Endometrium (tissue), 2 donors: ENCODE measurements at regions not wholly inside any gene's neighbourhood (a gene's known extent, or its start where the extent isn't known, plus 50 kb on each side); places are given as distances from the start of the nearest gene placed in this dataset.

Experiments
- FAIRE-seq: peaks from 2 replicates; lab custom pipeline; 2012; peaks lifted over from hg19 to GRCh38; lab: Jason Lieb, UNC
- donor health status: control.
- donor health status: control.

- no peak for FAIRE-seq
Measured at GRCh38 chr20:1711826-1712601, 54.4 kb upstream of the SIRPG start.

- FAIRE-seq: no peak
Measured at GRCh38 chr20:1711266-1711665, 53.7 kb upstream of the SIRPG start.

- FAIRE-seq: no peak
Measured at GRCh38 chr20:1710484-1710883, 52.9 kb upstream of the SIRPG start.

- FAIRE-seq: no peak
Measured at GRCh38 chr20:1707588-1708449, 50.2 kb upstream of the SIRPG start.
